PC-9 (cell line): ENCODE measurements at regions not wholly inside any gene's neighbourhood (a gene's known extent, or its start where the extent isn't known, plus 50 kb on each side); places are given as distances from the start of the nearest gene placed in this dataset.

Experiments
- BruUV-seq: library from RNA; stranded (reverse); fragments of 400-500 nt; replicated peaks from 2 replicates; lab custom pipeline; 2021; lab: Mats Ljungman, UMichigan
- CTCF ChIA-PET: fragments of 300-600 bp; sonication (Branson Sonifier 250); formaldehyde crosslinking; loops from one replicate; lab custom pipeline; 2022; ENCODE audit warnings: antibody characterized with exemption; lab: Charles Lee
- POLR2A ChIA-PET: fragments of 300-600 bp; sonication (Branson Sonifier 250); formaldehyde crosslinking; loops from one replicate; lab custom pipeline; 2022; ENCODE audit warnings: antibody characterized with exemption; ENCODE audit not compliant: unreplicated experiment; lab: Charles Lee
- DNase-seq, 2 experiments: peaks; one replicate each; pipeline versions ENCODE4 v3.0.0 to v3.0.0-alpha.2; 2015 to 2022; ENCODE audit warnings: mixed read lengths in 1 of 2
- H2AFZ ChIP-seq: fragments of 200-600 bp; sonication (generic); 2 replicates; pipeline ENCODE4 v1.8.1; 2017; ENCODE audit warnings: antibody characterized with exemption
- H3F3A ChIP-seq: fragments of 200-600 bp; sonication (generic); 2 replicates; pipeline ENCODE4 v1.8.1; 2017; ENCODE audit warnings: antibody characterized with exemption, mild to moderate bottlenecking, low read depth; ENCODE audit not compliant: insufficient read depth
- H3K27ac ChIP-seq: fragments of 200-600 bp; sonication (generic); 2 replicates; pipeline ENCODE4 v1.6.1; 2016; ENCODE audit warnings: mixed run types
- H3K27me3 ChIP-seq: fragments of 200-600 bp; sonication (generic); 2 replicates; pipeline ENCODE4 v1.6.1; 2016; ENCODE audit warnings: low read depth, mixed run types; ENCODE audit not compliant: insufficient read depth
- H3K36me3 ChIP-seq: fragments of 200-600 bp; sonication (generic); 2 replicates; pipeline ENCODE4 v1.6.1; 2016; ENCODE audit warnings: low read depth, mixed run types
- H3K4me1 ChIP-seq: fragments of 200-600 bp; sonication (generic); replicated peaks from 2 replicates; pipeline ENCODE4 v1.6.1; 2016; ENCODE audit warnings: mixed run types; ENCODE audit not compliant: insufficient read depth
- H3K4me2 ChIP-seq: fragments of 200-600 bp; sonication (generic); 2 replicates; pipeline ENCODE4 v1.6.1; 2017; ENCODE audit warnings: mixed run types
- H3K4me3 ChIP-seq: fragments of 200-600 bp; sonication (generic); 2 replicates; pipeline ENCODE4 v1.6.1; 2016; ENCODE audit warnings: mixed run types
- H3K79me2 ChIP-seq: fragments of 200-600 bp; sonication (generic); 2 replicates; pipeline ENCODE4 v1.6.1; 2017; ENCODE audit warnings: low read depth, mixed run types
- H3K9me2 ChIP-seq: fragments of 200-600 bp; sonication (generic); 2 replicates; pipeline ENCODE4 v1.8.1; 2017; ENCODE audit warnings: mild to moderate bottlenecking; ENCODE audit not compliant: insufficient read depth
- H3K9me3 ChIP-seq: fragments of 200-600 bp; sonication (generic); 2 replicates; pipeline ENCODE4 v1.8.1; 2016; ENCODE audit warnings: low read depth; ENCODE audit not compliant: insufficient read depth
- H4K20me1 ChIP-seq: fragments of 200-600 bp; sonication (generic); 2 replicates; pipeline ENCODE4 v1.8.1; 2017; ENCODE audit not compliant: insufficient read depth
- EZH2 ChIP-seq: fragments of 200-600 bp; sonication (generic); IDR thresholded peaks from 2 replicates; pipeline ENCODE4 v1.8.0; 2017; ENCODE audit warnings: antibody characterized with exemption, low read depth
- intact Hi-C: fragments of 100-400 bp; cut with micrococcal nuclease; formaldehyde crosslinking; loops from one replicate; pipeline ENCODE4 v1.10.0; 2022; ENCODE audit not compliant: unreplicated experiment
- TF ChIP-seq, protein P1 (sequence below): fragments of 200-600 bp; sonication (generic); conservative IDR thresholded peaks from 2 replicates; pipeline ENCODE4 v1.6.1; 2017; ENCODE audit warnings: mixed run types, antibody characterized with exemption, mild to moderate bottlenecking, moderate library complexity

DNA sequence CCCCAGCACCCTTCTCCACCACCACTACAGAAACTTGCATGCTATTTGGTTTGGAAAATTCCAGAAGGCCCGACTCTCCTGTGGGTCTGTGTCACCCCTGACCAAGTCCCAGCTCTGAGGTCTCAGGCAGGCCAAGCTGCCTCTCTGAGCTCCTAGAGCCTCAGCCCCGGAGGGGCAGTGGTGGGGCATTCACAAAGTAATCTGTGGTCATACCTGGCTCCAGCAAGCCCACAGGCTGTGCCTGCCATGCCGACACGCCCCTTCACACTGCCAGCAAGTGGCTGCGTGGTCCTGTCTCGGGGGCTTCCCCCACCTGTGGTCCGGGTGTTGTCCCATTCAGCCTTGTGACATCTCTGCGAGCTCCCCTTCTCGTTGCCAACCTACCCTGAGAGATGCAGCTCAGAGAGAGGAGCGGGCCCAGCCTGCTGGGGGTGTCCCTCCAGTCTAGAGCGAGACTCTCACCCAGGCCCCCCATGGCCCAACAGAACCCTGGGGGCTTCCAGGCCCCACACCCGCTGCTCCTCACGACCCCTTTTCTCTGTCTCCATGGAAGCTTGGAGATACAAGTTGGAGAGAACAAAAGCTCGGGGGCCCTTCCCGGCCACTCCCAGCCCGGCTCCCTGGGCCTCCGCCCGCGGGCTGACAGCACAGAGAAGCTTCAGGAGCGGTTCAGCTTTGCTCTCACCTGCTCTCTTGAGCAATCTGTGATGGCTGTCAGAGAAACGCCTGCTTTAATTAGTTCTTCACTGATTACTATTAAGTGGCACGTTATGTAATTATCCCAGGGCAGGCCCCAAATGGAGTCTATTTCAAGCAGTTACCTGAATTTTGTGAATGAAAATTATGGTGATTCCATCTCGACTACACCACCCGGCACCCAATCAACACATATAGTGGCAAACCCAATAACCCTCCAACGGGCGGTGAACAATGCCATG is 147.7 kb upstream of the PHACTR3 start:
- no peak overlapping the region for H3K27ac ChIP-seq
- H2AFZ ChIP-seq = no peak overlapping the region
- H3K4me3 ChIP-seq = no peak overlapping the region
- CTCF ChIA-PET = interaction anchor here (0.9 kb wide), 1 partner anchor 369 kb away, joined by 4 read pairs; no protein-coding TSS in a partner anchor
- POLR2A ChIA-PET = no interaction called here
- H3K36me3 ChIP-seq = no peaks in the 10 kb centered on the region
- H3K79me2 ChIP-seq = no peaks in the 10 kb centered on the region
- no peaks in the 10 kb centered on the region for H3K9me2 ChIP-seq
- H3K4me1 ChIP-seq = no peaks in the 10 kb centered on the region
- H3K27me3 ChIP-seq = peaks cover 99% of the 10 kb centered on the region
- intact Hi-C loops = loop anchor here (5.0 kb wide), 1 partner anchor 1244 kb away; no protein-coding TSS in a partner anchor
- DNase-seq = peak in 1 of 2 experiments; percentile 18
- H4K20me1 ChIP-seq = no peaks in the 10 kb centered on the region
- no peaks in the 10 kb centered on the region for H3K9me3 ChIP-seq
- no peak for TF ChIP-seq EZH2
- TF ChIP-seq, protein P1, sequence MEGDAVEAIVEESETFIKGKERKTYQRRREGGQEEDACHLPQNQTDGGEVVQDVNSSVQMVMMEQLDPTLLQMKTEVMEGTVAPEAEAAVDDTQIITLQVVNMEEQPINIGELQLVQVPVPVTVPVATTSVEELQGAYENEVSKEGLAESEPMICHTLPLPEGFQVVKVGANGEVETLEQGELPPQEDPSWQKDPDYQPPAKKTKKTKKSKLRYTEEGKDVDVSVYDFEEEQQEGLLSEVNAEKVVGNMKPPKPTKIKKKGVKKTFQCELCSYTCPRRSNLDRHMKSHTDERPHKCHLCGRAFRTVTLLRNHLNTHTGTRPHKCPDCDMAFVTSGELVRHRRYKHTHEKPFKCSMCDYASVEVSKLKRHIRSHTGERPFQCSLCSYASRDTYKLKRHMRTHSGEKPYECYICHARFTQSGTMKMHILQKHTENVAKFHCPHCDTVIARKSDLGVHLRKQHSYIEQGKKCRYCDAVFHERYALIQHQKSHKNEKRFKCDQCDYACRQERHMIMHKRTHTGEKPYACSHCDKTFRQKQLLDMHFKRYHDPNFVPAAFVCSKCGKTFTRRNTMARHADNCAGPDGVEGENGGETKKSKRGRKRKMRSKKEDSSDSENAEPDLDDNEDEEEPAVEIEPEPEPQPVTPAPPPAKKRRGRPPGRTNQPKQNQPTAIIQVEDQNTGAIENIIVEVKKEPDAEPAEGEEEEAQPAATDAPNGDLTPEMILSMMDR = no peak
- H3F3A ChIP-seq = no peaks in the 10 kb centered on the region
- H3K4me2 ChIP-seq = no peak overlapping the region
- BruUV-seq = no TSS peak

DNA sequence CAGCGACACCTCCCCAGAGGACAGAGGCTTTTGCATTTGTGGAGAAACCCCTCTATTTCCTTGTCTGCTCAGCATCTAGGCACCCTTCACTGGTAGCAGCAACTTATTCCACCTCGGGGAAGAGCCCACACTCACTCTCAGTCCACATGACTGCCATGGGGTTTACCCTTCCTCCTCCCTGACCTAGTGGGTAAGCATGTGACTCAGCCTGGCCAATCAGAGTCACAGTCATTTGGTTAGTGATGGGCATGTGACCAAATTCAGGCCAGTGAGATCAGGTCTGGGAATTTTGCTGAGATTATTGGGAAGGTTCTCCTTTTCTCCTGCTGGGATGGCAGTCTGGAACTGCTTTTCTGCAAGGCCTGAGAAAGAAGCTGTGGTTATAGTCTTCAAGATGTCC is 145.7 kb upstream of the PHACTR3 start:
- TF ChIP-seq, protein P1 = no peak
- no peak for TF ChIP-seq EZH2
- H3K9me3 ChIP-seq = no peaks in the 10 kb centered on the region
- ChIA-PET POLR2A (no interaction called here), CTCF (no interaction called here)
- H4K20me1 ChIP-seq = no peaks in the 10 kb centered on the region
- H3K4me2 ChIP-seq = no peak overlapping the region
- H3K9me2 ChIP-seq = no peaks in the 10 kb centered on the region
- peaks cover 99% of the 10 kb centered on the region for H3K27me3 ChIP-seq
- H3K79me2 ChIP-seq = no peaks in the 10 kb centered on the region
- H3K27ac ChIP-seq = no peak overlapping the region
- no peak overlapping the region for H3K4me3 ChIP-seq
- H3K36me3 ChIP-seq = no peaks in the 10 kb centered on the region
- peak in 1 of 2 experiments; percentile 29 for DNase-seq
- no peaks in the 10 kb centered on the region for H3F3A ChIP-seq
- H3K4me1 ChIP-seq = no peaks in the 10 kb centered on the region
- H2AFZ ChIP-seq = no peak overlapping the region
- no TSS peak for BruUV-seq
- intact Hi-C loops = loop anchor here (5.0 kb wide), 1 partner anchor 1246 kb away; no protein-coding TSS in a partner anchor

DNA sequence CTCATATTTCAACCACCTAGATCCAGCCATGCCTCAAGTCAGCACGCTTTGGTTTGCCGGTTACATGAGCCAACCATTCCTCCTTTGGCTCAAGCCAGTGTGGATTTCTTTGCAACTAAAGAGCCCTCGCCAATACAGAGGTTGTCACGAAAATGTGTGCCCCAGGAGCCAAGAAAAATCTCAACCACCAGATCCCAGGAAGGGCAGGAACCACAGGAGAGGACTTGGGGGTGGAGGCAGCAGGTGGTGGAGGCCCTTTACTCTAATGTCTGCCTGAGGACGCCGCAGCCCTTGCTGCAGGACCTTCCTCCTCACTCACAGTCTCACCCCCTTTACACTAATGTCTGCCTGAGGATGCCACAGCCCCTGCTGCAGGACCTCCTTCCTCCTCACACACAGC is 144.8 kb upstream of the PHACTR3 start:
- CTCF ChIA-PET = no interaction called here
- H3K27me3 ChIP-seq = peaks cover 99% of the 10 kb centered on the region

More for the DNA sequence above, 144.8 kb upstream of the PHACTR3 start:
- intact Hi-C loops = loop anchor here (5.0 kb wide), 1 partner anchor 1247 kb away; no protein-coding TSS in a partner anchor
- TF ChIP-seq, protein P1 = no peak
- no peak for TF ChIP-seq EZH2
- no peaks in the 10 kb centered on the region for H3K79me2 ChIP-seq
- H3K4me2 ChIP-seq = no peak overlapping the region
- H3K9me3 ChIP-seq = no peaks in the 10 kb centered on the region
- no peak overlapping the region for H2AFZ ChIP-seq
- H3K9me2 ChIP-seq = no peaks in the 10 kb centered on the region
- DNase-seq = no peak
- H3K4me3 ChIP-seq = no peak overlapping the region
- no peaks in the 10 kb centered on the region for H3K36me3 ChIP-seq
- POLR2A ChIA-PET = no interaction called here
- H3F3A ChIP-seq = no peaks in the 10 kb centered on the region
- no peak overlapping the region for H3K27ac ChIP-seq
- H4K20me1 ChIP-seq = no peaks in the 10 kb centered on the region
- H3K4me1 ChIP-seq = no peaks in the 10 kb centered on the region
- no TSS peak for BruUV-seq
